GM13976 (cell line): ENCODE measurements at regions not wholly inside any gene's neighbourhood (a gene's known extent, or its start where the extent isn't known, plus 50 kb on each side); places are given as distances from the start of the nearest gene placed in this dataset.

Experiments
- DNase-seq: peaks from one replicate; pipeline ENCODE4 v3.0.0; 2012; ENCODE audit warnings: low spot score
- CTCF ChIP-seq: IDR thresholded peaks from 2 replicates; pipeline ENCODE4 v1.5.1; 2012; ENCODE audit warnings: borderline replicate concordance, mild to moderate bottlenecking; ENCODE audit not compliant: insufficient read depth; ENCODE audit errors: extremely low read depth, missing control alignments, control extremely low read depth
- in situ Hi-C: fragments of 300-500 bp; cut with MboI; formaldehyde crosslinking; loops from one replicate; pipeline ENCODE4 v1.12.0; 2022; ENCODE audit warnings: low sequenced_read_pairs, mixed read lengths, inconsistent platforms; ENCODE audit not compliant: unreplicated experiment

DNA sequence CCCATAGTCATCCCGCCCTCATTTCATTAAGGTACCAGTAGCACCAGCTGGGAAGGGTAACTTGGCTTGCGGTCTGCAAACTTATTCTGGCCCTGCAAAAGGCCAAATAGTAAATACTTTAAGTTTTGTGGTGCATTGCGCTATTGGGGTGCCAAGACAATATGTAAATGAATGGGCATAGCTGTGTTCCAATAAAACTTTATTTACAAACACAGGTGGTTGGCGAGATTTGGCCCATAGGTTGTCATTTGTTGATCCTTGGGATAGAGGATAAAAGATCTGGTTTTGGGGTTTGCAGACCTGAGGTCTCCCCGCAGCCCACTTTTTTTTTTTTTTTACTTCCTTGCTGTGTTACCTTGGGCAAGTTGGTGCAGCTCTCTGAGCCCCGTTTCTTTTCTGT, 127.4 kb downstream of the MIAT start:
- in situ Hi-C loops, result no loop called here
- no peak for DNase-seq
- TF ChIP-seq CTCF, result no peak

DNA sequence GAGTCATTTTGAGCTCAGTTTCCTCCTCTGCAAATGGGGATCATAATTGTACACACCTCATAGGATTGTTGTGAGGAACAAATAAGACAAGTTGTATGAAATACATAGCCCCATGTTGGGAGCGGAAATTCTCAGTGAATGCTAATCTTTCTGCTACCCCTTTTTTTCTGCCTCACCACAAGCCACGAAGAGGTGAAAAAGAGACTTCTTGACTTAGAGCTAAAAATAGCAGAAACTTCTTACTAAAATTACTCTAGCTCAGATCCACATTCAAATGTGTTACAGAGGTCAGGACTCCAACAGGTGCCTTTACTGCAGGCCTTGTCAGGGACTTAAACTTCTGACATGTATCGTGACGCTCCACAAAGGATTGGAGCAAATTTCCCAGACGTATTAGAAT, 128.5 kb downstream of the MIAT start:
- peak; percentile 51 for DNase-seq
- no peak for TF ChIP-seq CTCF
- in situ Hi-C loops, result no loop called here

GRCh38 chr22:26786398-26786797, 129.0 kb downstream of the MIAT start:
- no peak for TF ChIP-seq CTCF
- in situ Hi-C loops, result no loop called here

GRCh38 chr22:26789951-26790350, 132.6 kb downstream of the MIAT start:
- TF ChIP-seq CTCF, result no peak
- DNase-seq, result no peak
- in situ Hi-C loops, result no loop called here

More at GRCh38 chr22:26786398-26786797, 129.0 kb downstream of the MIAT start:
- no peak for DNase-seq

DNA sequence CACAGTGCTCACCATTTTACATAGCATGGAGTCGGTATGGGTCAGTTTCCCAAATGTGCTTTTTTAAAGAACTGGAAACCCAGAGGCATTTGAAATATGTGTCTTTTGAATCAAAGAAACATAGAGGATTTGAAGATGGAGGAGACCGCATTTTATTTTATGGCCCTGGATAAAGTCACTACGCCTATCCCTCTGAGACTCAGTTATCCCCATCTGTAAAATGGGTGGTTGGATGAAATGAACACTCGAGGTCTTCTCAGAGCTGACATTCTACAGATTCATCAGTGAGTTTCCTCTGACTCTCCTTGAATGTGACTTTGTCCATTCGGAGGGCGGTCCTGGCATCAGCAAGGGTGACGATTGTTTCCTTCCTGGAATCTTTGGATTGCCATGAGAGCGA, 135.1 kb downstream of the MIAT start:
- in situ Hi-C loops, result no loop called here
- no peak for TF ChIP-seq CTCF
- DNase-seq, result no peak

DNA sequence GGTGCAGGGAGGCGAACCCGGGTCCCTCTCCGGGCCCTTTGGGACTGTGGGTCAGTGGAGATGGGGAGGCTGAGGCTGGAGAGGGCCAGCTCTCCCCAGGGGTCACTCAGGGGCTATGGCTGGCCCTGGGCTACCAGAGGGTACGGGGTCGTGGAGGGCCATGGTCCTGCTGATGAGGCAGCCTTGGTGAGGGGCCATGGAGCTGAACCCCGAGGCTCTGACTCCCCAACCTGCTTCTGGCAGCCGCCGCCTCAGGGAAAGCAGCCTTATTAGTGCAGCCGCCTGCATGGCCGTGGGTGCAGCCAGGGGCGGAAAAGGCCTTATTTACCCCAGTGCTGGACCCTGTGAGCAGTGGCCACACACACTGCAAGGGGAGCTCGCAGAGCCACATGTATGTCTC, 139.4 kb downstream of the MIAT start:
- no peak for DNase-seq
- in situ Hi-C loops, result no loop called here
- TF ChIP-seq CTCF, result no peak

- in situ Hi-C loops, result no loop called here
- no peak for TF ChIP-seq CTCF
- DNase-seq, result no peak
Measured at GRCh38 chr22:26797910-26798309, 140.5 kb downstream of the MIAT start.
